Hippocampal formation (tissue), 2 donors: ENCODE measurements at regions not wholly inside any gene's neighbourhood (a gene's known extent, or its start where the extent isn't known, plus 50 kb on each side); places are given as distances from the start of the nearest gene placed in this dataset.

Experiments
- DNase-seq, 2 donors: peaks; one replicate each; lab custom pipeline; 2025; lab: John Stamatoyannopoulos, UW

DNA sequence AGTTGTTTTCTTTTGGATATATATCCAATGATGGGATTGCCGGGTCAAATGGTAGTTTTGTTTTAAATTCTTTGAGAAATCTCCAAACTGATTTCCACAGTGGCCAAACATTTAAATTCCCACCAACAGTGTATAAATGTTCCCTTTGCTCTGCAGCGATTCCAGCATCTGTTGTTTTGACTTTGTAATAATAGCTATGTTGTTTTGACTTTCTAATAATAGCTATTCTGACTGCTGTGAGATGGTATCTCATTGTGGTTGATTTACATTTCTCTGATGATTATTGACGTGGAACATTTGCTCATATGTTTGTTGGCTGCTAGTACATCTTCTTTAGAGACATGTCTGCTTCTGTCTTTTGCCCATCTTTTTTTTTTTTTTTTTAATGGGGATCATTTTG lies 332.2 kb upstream of the GBE1 start:
- DNase-seq, result no peak

DNA sequence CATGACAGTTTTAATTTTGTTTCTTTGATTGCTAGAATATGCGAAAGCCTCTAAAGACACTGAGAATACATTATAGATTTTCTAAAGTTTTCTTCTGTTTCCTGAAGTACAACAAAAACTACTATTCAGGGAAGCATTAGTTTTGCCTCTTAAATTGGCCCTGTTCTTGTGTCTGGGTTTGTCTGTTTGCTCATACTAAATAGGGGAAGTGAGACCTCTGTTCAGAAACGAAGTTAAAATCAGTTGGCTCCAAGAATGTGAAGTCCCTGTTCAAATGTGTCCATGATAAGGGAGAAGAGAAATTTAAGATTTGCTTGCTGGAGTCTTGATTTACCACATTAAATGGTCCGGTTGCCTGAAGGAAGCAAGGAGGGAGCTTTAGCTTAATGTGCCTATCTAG lies 327.3 kb upstream of the GBE1 start:
- peak in 1 of 2 donors; percentile 33 for DNase-seq

DNA sequence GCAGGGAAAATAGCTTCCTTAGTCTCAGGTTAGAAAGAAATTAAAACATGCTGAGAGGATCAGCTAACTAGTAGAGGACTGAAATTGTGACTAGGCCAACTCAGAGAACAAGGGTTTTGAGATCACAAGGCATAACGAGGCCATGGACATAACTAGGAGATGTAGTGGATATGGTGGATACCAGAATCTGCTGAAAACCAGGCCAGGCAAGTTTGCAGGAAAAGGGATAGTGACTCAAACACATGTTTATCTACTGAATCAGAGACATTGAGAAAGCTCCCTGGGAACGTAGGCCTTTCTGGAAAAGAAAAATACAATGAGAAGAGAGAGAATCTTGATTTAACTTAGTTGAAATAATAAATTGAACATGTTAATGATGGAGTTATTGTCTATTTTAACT lies 326.5 kb upstream of the GBE1 start:
- no peak for DNase-seq

DNA sequence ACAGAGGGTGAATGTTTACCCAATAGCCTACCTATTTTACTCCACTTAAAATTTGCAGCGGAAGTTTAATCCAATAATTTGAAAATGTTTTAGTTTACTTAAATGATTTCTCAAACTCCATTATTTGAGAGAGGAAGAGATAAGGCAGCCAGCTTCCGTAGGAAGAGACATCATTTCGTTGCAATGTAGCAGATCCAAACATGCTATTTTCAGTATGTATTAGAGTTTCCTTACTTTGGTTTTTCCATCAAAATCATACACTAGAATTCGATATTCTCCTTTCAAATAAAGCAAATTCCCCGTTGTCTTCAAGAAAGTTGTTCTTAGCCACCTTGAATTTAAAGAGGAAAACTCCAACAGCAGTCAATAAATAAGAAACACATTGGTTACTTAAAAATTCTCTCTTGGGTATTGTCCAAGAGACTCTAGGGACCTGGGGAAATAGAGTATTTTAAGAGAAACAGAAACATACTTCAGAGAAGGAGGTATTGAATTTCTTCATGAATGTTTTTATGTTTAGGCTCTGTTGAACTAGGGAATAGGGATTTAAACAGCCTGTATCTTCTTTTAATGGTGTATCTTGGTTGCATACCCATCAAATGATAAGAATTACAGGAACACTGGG lies 324.5 kb upstream of the GBE1 start:
- DNase-seq, result no peak

DNA sequence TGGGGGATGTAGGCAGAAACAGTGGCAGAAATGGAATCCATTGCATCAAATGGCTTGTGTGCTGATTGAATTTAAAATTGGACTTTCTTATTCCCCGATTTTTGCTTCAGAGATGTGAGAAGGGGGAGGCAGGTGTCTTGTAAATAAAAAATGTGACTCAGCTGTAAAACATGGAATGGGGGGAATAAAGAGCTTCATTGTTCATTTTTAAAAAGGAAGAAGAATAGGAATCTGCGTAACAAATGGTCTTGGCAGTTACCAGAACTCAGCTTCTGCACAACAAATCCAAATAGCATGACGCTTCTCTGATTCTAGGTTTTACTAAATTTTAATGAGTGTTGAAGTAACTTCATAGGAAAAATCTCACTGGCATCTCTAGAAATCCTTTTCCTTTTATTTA lies 323.9 kb upstream of the GBE1 start:
- DNase-seq, result no peak

DNA sequence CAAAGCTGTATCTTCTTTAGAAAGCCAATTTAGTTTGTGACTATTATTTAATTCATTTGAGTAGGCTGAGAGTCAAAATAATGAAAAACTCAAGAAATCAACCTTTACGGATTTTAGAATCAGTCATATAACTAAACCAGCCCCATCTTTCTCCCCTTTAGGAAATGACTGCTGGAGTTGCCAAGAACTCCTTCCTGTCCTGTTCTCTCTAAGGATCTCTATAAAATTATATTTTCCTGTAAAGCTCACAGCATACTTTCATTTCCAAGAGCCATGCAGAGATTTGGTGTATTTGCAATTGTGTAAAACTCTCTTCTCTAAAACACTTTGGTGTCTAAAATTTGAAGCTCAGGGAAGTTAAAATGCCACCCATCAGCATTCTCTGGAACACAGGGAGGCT lies 323.4 kb upstream of the GBE1 start:
- no peak for DNase-seq

DNA sequence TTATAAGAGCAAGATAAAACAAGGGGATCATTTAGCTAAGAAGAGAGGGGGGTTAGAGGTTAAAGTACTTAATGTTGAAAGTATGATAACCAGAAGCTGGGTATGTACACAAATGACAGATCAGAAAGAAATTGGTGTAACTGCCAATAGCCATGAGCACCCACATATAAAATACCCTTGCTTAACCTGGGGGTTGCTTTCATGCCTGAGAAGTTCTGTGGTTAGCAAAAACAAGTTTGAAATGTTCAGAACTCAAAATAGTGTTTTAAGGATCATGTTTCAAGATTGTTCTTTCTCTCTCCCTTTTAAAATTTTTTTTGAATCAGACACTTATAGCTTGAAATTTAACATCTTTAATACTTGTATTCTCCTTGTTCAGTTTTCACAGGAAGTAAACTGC lies 321.4 kb upstream of the GBE1 start:
- no peak for DNase-seq

DNA sequence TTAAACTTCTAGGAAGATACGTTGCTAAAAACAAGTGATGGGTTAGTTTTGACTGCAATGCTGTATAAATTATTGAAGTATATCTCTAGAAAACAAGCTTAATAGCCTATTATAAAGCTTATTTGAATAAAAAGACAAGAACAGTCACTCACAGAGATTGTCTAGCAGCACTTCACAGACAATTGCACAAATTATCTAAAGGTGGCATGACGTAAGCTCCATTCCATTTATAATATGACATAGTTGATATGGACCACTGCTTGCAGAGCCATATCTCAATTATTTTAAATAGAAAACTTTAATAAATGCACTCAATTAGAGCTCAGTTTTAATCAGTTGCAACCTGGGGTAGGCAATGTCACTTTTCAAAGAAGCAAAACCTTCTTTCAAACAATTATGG lies 319.9 kb upstream of the GBE1 start:
- DNase-seq, result no peak

DNA sequence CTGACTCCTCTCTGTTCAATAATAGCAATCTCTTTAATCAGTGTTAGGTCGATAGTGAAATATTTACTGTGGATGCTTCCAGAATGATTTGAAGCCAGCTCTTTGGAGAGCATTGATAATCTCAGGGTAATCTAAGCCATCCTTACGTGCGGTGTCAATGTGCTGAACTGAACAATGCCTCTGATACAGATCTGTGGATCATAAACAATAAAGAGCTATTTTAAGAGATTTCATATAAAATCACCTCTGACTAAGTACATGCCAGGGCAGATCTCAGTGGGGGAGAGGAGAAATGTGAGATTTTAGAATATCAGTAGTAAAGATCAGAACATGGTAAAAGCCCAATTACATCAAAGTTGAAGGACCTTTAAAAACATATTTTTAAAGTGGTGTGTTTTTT lies 319.3 kb upstream of the GBE1 start:
- no peak for DNase-seq

DNA sequence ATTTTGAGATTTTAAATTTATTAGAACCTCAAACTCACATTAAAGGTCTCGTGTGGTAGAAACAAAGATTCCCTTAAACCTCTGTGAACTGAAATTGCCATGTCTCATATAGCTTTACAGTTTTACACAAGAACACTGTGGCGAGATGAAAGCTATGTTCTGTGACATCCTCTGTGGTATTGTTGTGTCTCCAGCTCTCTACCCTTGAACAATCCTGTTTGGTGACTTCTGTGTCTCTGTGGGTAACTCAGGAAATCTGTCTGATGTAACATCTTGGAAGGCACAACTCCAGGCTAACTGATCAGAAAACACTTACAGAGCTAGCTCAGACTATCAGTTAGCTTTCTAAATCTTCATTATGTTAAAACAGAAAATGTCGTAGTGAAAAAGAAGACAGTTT lies 318.8 kb upstream of the GBE1 start:
- no peak for DNase-seq

DNA sequence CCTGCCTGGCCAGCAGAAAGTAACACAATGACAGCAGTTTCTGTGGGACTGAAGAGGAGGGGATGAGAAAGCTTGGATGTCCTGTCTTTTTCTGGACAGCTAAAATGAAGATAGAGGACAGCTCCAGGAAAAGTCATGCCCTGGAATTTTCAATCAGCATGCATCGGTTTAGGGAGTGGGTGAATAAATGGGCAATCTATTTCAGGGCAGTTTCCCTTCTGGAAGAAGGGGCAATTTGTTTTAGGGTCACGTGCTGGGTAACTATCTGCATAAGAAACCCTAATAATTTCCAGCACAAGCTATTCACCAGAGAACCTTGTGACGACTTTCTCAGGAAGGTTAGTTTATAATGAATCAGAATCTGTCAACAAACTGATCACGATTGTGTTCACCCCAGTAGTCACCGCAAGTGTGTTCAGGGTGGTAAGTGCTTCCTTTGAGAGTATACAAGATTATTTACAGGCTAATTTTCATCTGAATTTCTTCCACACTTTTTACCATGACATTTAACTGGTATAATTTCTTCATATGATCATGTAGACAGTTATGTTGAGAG lies 318.0 kb upstream of the GBE1 start:
- no peak for DNase-seq

DNA sequence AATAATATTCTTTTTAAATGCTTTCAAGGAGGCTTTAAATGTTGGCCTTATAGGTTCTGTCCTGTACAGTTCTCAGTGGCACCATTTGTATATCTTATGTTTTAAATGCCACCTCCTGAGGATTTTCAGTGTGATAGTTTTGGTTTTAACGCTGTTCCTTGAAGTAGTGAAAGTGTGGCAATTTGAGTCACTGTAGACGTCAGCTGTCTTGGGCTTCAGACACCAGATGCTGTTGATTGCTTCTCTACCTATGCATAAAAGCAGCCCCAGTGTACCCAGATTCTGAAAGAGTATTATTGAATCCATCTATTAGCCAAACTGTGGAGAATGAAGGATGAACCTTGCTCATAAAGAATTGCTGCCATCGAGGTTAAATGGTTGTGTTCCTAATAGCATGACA lies 316.8 kb upstream of the GBE1 start:
- DNase-seq, result no peak

DNA sequence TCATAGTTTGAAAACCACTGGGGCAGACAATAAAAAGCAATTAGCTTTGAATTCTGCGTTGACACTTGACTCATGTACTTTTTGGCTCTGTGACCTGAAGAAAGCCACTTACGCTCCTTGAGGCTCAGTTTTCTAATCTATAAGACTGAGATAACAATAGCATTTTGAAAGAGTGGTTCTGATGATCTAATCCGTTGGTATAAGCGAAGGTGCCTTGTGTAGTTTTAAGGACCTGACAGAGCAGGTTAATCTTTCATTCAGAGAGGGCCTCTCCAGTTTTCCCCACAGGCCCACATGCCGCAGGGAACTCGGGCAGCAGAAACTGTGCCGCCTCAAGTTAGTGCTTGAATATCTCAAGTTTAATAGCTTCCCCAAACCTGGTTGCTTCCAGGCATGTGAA lies 306.0 kb upstream of the GBE1 start:
- DNase-seq, result no peak

DNA sequence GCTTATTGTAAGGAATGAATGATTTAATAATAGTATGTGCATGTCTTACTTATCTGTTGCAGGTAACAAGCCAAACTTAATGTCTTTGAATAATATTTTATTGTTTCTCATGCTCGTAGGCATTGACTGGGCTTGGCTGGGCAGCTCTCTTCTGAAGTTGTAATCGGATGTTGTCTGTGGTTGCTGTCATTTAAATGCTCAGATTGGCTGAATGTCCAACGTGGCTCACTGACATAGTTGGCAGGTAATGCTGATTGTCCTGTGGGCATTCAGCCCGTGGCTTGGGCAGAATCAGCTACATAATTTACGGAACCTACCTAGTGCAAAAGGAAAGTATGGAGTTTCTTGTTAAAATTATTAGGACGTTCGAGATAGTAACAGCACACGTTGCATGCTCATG lies 297.4 kb upstream of the GBE1 start:
- no peak for DNase-seq

DNA sequence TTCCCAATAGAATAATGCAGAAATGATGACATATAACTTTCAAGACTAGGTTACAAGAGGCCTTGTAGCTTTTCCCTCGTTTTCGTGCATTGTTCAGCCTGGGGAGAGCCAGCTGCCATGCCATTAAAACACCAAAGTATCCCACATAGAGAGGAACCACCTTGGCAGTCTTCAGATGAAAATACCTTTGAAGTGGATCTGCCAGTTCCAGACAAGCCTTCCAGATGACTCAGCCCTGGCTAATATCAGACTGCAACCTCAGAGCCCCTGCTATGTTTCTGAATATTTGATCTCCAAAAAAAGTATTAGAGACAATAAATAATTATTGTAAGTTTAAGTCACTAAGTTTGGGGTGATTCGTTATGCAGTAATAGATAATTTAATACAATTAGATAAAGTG lies 294.3 kb upstream of the GBE1 start:
- no peak for DNase-seq

DNA sequence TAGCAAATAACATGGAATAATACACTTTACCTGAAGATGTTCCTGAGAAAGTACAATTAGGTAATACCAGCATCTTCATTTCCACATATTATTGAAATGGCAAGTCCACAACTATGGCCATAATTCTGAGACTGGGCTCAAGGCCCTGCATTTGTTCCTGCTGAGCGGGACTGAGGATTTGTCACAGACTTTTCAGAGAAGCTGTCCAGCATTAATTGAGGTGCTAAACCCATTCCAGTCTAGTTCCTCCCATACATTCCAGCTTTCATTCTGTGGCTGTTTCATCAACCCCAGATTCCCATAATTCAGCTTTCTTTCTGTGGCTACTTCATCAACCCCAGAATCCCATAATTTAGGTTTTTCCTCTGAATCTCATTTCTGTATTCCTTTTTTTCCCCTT lies 293.4 kb upstream of the GBE1 start:
- DNase-seq, result no peak

DNA sequence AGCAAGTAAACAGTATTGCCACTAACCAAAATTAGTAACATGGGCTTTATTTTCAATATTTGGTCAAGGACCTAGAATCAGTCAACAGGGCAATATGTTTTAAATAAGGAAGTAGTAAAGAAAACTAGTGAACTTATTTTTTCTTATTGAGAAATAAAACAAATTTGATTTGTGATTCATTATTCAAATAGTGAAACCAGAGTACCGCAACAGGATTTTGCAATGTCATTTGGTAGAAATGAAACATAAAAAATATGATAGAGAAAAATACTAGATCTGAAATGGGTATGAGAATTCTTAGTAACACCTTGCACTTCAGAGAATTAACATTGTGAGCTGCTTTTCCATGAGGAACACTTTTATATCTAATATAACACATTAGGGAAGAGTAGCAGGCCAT lies 291.8 kb upstream of the GBE1 start:
- no peak for DNase-seq

DNA sequence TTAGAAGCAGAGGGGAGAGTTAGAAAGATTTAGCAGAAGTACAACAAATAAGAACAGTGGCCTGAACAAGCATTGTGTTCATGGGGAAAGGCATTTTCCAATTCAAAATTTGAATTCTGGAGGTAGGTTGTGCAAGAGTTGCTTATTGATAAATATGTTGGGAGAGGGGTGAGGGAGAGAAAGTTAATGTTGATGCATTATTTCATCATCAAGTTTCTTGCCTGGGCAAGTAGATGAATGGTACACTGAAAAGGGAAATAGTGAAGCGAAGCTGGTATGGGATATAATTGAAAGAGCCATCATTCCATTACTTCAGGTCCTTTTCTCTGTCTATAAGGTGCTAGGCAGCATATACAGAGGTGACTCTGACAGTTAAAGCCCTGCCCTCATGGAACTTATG lies 288.9 kb upstream of the GBE1 start:
- DNase-seq, result no peak

DNA sequence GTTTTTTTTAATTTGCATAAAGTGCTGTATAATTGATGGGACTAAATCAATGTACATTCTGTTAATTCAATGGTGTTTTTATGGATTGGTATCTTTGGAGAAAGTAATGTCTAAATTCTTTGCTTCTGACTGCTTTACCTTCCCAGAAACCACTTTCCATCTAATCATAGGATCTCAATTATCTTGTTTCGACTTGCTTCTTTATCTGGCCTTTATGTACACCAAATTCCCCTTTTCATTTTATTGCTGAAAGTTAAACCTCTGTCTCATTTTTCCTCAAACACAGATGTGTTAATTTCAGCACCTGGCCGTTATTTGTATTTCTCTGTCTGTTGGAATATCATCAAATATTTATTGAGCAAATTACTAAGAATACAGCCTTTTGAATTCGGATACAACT lies 287.3 kb upstream of the GBE1 start:
- DNase-seq, result no peak

DNA sequence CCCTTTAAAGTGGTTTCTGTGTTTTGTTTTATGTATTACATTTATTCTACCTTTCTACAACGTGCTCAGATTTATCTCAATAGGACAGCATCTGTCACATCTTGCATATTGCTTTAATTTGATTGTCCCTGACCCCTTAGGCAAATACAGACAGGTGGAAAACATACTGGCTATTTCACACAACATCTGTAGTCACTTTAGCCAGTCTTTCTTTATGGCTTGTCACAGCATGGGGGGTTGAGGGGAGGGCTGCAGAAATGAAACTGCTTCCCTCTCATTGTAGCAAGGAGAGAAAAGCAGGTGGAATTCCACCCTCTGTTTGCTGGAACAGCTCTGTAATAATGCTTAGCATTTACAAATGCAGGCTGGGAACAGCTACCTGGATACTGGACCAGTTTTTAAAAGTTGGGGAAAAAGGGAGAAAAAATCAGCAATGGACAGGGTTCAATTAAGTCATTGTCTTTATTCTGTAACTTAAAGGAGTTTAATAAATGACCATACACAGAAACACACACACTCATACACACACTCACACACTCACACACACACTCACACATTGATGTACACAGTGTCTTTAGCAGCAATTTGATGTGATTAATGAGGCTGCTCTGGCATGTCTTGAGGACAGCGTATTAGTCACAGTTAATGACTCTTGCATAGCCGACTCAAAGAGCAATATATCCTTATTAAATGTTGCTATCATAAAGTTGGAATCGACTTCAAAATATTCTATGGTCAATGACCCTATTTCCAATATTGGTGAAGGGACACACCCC lies 283.7 kb upstream of the GBE1 start:
- no peak for DNase-seq

DNA sequence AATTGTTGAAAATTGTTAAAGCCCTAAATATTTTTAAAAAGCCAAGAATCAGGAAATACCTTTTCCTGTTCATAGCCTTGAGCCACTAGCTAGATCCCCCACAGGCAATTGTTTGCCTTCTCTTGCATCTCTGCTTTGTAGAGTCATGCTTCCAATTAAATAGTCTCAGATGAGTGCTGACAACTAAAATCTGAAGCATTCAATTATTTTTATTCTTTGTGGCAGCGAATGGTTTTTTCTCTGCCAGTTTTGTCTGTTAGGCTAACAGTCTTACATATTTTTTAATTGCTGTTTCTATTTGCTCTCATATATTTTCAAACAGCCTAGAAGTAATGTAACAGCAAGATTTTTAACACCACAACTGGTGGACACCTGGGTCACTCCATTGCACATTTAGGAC lies 277.1 kb upstream of the GBE1 start:
- DNase-seq, result no peak

DNA sequence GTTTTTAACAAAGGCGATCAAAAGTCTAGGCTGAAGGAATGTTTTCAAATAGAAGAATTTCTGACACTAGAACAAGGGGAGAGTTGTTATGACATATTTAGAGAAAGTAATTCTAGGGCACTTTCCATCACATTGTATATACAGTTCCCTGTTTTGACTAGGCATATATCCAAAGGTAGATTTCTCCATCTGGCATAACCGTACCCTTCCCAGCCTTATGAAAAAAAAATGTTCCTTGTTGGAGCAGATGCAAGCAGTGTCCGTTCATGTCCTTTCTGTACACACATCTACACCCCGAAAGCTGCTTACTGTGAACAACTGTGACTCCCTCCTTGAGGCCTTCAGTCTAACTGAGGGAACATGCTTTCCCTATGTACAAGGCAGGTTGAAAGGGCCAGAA lies 271.7 kb upstream of the GBE1 start:
- no peak for DNase-seq

DNA sequence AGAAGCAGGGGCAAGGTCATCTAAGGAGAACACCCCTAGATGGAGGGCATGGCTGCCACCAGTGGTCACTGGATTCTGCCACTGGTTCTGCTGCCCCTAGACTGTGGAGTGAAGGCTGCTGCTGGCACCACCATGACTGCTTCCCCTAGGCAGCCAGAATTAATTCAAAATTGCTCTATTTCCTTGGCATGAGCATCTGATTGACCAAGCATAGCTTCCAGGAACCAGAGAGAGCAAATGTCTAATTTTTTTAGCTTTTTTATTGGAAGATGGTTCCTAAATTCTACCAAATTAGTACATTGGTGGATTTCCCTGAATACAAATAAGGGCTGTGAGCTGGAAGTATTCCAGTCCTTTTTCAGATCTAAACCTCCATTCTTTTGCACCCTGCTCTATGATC lies 270.2 kb upstream of the GBE1 start:
- no peak for DNase-seq

DNA sequence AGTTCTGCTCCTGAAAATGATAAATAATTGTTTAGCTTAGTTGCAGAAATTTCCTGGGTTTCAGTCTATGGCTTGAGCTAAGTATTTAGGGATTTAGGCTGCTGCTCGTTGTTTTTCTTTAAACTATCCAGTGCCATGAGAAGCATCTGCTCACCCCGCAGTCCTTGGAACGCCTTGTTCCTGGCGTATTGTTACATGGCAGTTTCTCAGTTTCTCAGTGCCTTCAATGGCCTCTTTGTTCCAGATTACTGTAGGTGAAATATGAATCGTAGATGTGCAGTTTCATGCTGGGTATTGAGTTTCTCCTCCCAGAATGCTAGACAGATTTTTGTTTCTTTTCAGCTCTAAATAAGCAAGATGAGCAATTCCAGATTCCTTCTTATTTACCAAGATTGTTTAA lies 269.5 kb upstream of the GBE1 start:
- DNase-seq, result no peak
